HG03442 (cell line): ENCODE measurements at regions not wholly inside any gene's neighbourhood (a gene's known extent, or its start where the extent isn't known, plus 50 kb on each side); places are given as distances from the start of the nearest gene placed in this dataset.
"Not testable (repeated sequence)": the region's sequence is repeated elsewhere in the genome, so short reads cannot be mapped to it uniquely, and the experiment has no call there.

Source experiments
- ATAC-seq: cut with Tn5 transposase; IDR thresholded peaks from one replicate; pipeline ENCODE4 v1.9.1; 2021; ENCODE audit warnings: mild to moderate bottlenecking, moderate library complexity; ENCODE audit not compliant: unreplicated experiment

GRCh38 chr12:73902260-73902659, 635.4 kb upstream of the ATXN7L3B start:
- ATAC-seq, result no peak

GRCh38 chr12:73906757-73907156, 630.9 kb upstream of the ATXN7L3B start:
- ATAC-seq, result no peak

- no peak for ATAC-seq
These were observed 601.8 kb upstream of the ATXN7L3B start for GRCh38 chr12:73935817-73936216.

- no peak for ATAC-seq
These were observed 590.2 kb upstream of the ATXN7L3B start for GRCh38 chr12:73947326-73948026.

- no peak for ATAC-seq
These were observed 587.1 kb upstream of the ATXN7L3B start for GRCh38 chr12:73950507-73950906.

- ATAC-seq, result no peak
These were observed 585.5 kb upstream of the ATXN7L3B start for GRCh38 chr12:73951956-73952703.

GRCh38 chr12:73964641-73965040, 573.0 kb upstream of the ATXN7L3B start:
- ATAC-seq, result no peak

- no peak for ATAC-seq
These were observed 564.1 kb upstream of the ATXN7L3B start for GRCh38 chr12:73973486-73973885.

- no peak for ATAC-seq
These were observed 553.1 kb upstream of the ATXN7L3B start for GRCh38 chr12:73984552-73984951.

- ATAC-seq, result no peak
These were observed 546.5 kb upstream of the ATXN7L3B start for GRCh38 chr12:73991138-73991537.

- no peak for ATAC-seq
These were observed 538.7 kb upstream of the ATXN7L3B start for GRCh38 chr12:73998894-73999293.

- ATAC-seq, result no peak
These were observed 522.5 kb upstream of the ATXN7L3B start for GRCh38 chr12:74015118-74015517.

- not testable (repeated sequence) for ATAC-seq
These were observed 521.3 kb upstream of the ATXN7L3B start for GRCh38 chr12:74016324-74016723.

- no peak for ATAC-seq
These were observed 518.8 kb upstream of the ATXN7L3B start for GRCh38 chr12:74018849-74019248.

GRCh38 chr12:74021937-74022336, 515.7 kb upstream of the ATXN7L3B start:
- peak; percentile 100 for ATAC-seq

GRCh38 chr12:74031045-74031444, 506.6 kb upstream of the ATXN7L3B start:
- ATAC-seq, result no peak

- ATAC-seq, result no peak
These were observed 504.1 kb upstream of the ATXN7L3B start for GRCh38 chr12:74033531-74033930.

GRCh38 chr12:74039138-74039537, 498.5 kb upstream of the ATXN7L3B start:
- ATAC-seq, result not testable (repeated sequence)

- no peak for ATAC-seq
These were observed 494.3 kb upstream of the ATXN7L3B start for GRCh38 chr12:74043343-74043742.

GRCh38 chr12:74049348-74049747, 488.3 kb upstream of the ATXN7L3B start:
- no peak for ATAC-seq

GRCh38 chr12:74051848-74052247, 485.8 kb upstream of the ATXN7L3B start:
- ATAC-seq, result no peak

GRCh38 chr12:74066476-74066875, 471.2 kb upstream of the ATXN7L3B start:
- ATAC-seq, result no peak
